Endometrial microvascular endothelial cells (primary cell): ENCODE measurements at regions not wholly inside any gene's neighbourhood (a gene's known extent, or its start where the extent isn't known, plus 50 kb on each side); places are given as distances from the start of the nearest gene placed in this dataset.
"Not testable (repeated sequence)": the region's sequence is repeated elsewhere in the genome, so short reads cannot be mapped to it uniquely, and the experiment has no call there.

Experiments used
- in situ Hi-C: cut with HindIII; loops from 2 replicates; pipeline ENCODE4 v1.10.0; 2017; ENCODE audit warnings: low sequenced_read_pairs, low pct_unique_long_range_greater_than_20kb; ENCODE audit errors: inconsistent ontology term

- in situ Hi-C loops, result no loop called here
Measured at GRCh38 chr4:176608346-176608745, 184.4 kb downstream of the VEGFC start.

DNA sequence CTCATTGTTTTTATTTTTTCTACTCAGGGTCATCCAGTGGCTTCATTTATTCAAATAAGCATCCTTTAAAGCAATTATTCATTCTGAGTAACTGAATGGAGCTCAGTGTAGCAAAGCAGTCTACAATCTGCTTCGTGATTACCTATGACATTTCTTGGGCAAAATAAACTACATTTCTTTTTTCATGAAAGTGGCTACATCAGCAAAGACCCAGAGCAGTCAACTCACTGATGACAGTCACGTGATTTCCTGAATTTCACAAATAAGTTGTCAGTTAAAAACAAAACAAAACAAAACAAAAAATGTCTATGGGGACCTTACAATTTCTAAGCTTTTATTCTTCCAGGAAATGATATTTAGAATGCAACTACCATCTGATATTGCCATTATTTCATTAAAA, 182.1 kb downstream of the VEGFC start:
- in situ Hi-C loops, result no loop called here

- in situ Hi-C loops, result no loop called here
Measured at GRCh38 chr4:176611381-176611780, 181.3 kb downstream of the VEGFC start.

GRCh38 chr4:176611951-176612350, 180.8 kb downstream of the VEGFC start:
- in situ Hi-C loops, result no loop called here

GRCh38 chr4:176614793-176615192, 177.9 kb downstream of the VEGFC start:
- in situ Hi-C loops, result no loop called here

- in situ Hi-C loops, result no loop called here
Measured at GRCh38 chr4:176616151-176616550, 176.6 kb downstream of the VEGFC start.

- in situ Hi-C loops, result no loop called here
Measured at GRCh38 chr4:176618138-176618537, 174.6 kb downstream of the VEGFC start.

DNA sequence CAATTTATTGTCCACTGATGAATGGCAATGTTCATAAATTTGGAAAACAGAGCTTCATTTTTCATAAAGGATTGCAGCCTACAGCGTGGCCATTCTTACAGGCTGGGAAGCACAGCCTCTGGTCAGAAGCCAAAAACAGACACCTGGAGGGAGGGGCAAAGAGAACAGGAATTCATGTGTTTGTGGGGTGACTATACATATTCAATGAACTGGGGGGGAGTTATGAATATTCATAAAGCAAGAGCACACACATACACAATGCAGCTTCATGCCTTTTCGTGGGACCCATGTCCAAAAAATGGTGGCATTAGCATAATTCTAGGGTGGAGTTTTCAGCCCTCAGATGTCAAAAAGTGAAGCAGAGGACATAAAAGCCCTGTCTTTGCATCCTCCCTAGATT, 173.3 kb downstream of the VEGFC start:
- in situ Hi-C loops, result no loop called here

- in situ Hi-C loops, result no loop called here
Measured at GRCh38 chr4:176622251-176622948, 170.3 kb downstream of the VEGFC start.

DNA sequence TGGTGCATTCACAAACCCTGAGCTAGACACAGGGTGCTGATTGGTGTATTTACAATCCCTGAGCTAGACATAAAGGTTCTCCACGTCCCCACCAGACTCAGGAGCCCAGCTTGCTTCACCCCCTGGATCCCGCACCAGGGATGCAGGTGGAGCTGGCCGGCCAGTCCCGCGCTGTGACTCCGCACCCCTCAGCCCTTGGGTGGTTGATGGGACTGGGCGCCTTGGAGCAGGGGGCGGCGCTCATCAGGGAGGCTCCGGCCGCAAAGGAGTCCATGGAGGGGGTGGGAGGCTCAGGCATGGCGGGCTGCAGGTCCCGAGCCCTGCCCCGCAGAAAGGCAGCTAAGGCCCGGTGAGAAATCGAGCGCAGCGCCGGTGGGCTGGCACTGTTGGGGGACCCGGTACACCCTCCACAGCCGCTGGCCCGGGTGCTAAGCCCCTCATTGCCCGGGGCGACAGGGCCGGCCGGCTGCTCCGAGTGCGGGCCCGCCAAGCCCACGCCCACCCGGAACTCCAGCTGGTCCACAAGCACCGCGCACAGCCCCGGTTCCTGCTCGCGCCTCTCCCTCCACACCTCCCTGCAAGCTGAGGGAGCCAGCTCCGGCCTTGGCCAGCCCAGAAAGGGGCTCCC, 167.6 kb downstream of the VEGFC start:
- in situ Hi-C loops, result not testable (repeated sequence)

- in situ Hi-C loops, result no loop called here
Measured at GRCh38 chr4:176627916-176628315, 164.8 kb downstream of the VEGFC start.

DNA sequence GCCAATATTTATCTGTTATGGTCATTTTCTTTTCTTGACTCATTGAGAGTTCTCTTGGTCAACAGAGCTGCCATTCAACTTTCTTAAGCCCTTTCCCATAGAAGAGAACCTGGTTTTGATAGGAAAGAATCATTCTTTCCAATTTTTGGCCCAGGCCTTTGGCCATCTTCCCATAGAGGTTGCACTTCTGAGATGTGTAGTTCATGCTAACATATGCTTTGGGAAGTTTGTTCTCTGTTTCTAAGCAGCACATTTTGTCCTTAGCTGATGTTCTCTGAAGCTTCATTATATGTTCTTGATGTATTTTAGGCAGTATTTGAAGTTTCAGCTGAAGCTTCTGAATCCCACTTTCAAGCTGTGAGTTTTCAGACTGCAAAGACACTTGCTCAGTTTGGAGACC, 161.1 kb downstream of the VEGFC start:
- in situ Hi-C loops, result no loop called here
